Endothelial cell of umbilical vein (primary cell): ENCODE measurements at regions not wholly inside any gene's neighbourhood (a gene's known extent, or its start where the extent isn't known, plus 50 kb on each side); places are given as distances from the start of the nearest gene placed in this dataset.
A peak's percentile ranks its signal among the peaks of the same experiment; 100 is the strongest.

ENCODE experiments used
- BruUV-seq: library from RNA; stranded (reverse); fragments of 400-500 nt; replicated peaks from 2 replicates; lab custom pipeline; 2021; lab: Mats Ljungman, UMichigan
- CTCF ChIA-PET: fragments of 300-600, 350-600 bp; sonication (Branson Sonifier 250); formaldehyde crosslinking; loops from one replicate; lab custom pipeline; 2021; ENCODE audit warnings: antibody characterized with exemption, inconsistent platforms; lab: Charles Lee
- POLR2A ChIA-PET: fragments of 300-600, 350-600 bp; sonication (Branson Sonifier 250); formaldehyde crosslinking; loops from one replicate; lab custom pipeline; 2021; ENCODE audit warnings: antibody characterized with exemption, inconsistent platforms; lab: Charles Lee
- DNase-seq: peaks from one replicate; pipeline ENCODE4 v3.0.0-alpha.2; 2011; ENCODE audit warnings: low read depth, low spot score
- FAIRE-seq: peaks from 2 replicates; lab custom pipeline; 2011; peaks lifted over from hg19 to GRCh38; lab: Jason Lieb, UNC
- H2AFZ ChIP-seq: 2 replicates; pipeline ENCODE4 v1.6.0; 2012; ENCODE audit warnings: low read depth, low read length, control low read depth, inconsistent platforms
- H3K27ac ChIP-seq: 2 replicates; pipeline ENCODE4 v1.5.1; 2011; ENCODE audit warnings: low read depth, mild to moderate bottlenecking, control low read depth, low read length, moderate library complexity; ENCODE audit not compliant: insufficient read depth
- H3K27me3 ChIP-seq, 2 experiments: 2 replicates each; pipeline versions ENCODE4 v1.6.0 to v1.6.1; 2011; ENCODE audit warnings: low read length in 2 of 2, mixed read lengths in 1 of 2; ENCODE audit not compliant: control insufficient read depth in 2 of 2, insufficient read depth in 2 of 2
- H3K36me3 ChIP-seq, 2 experiments: 2 replicates in 1 of 2; 3 replicates in 1 of 2; pipeline ENCODE4 v1.5.1; 2011; ENCODE audit warnings: low read length in 2 of 2, mild to moderate bottlenecking in 1 of 2, moderate library complexity in 1 of 2; ENCODE audit not compliant: control insufficient read depth in 2 of 2, insufficient read depth in 2 of 2; ENCODE audit errors: extremely low read depth in 1 of 2
- H3K4me1 ChIP-seq: 3 replicates; pipeline ENCODE4 v1.5.1; 2011; ENCODE audit warnings: mild to moderate bottlenecking, low read length; ENCODE audit not compliant: control insufficient read depth, insufficient read depth; ENCODE audit errors: extremely low read depth
- H3K4me2 ChIP-seq: 2 replicates; pipeline ENCODE4 v1.6.1; 2011; ENCODE audit warnings: low read length, control low read depth, mixed read lengths; ENCODE audit not compliant: insufficient read depth
- H3K4me3 ChIP-seq, 3 experiments: fragments of 200-600 bp in 1 of 3; sonication (generic), shearing (Covaris generic) in 1 of 3; replicated peaks in 1 of 3; 2 replicates each; pipeline ENCODE4 v1.5.1; 2011 to 2016; ENCODE audit warnings: control low read depth in 3 of 3, low read length in 3 of 3, mild to moderate bottlenecking in 2 of 3, inconsistent platforms in 1 of 3, low read depth in 1 of 3, moderate library complexity in 1 of 3; ENCODE audit not compliant: insufficient read depth in 1 of 3
- H3K79me2 ChIP-seq: 2 replicates; pipeline ENCODE4 v1.6.0; 2012; ENCODE audit warnings: low read length, inconsistent platforms; ENCODE audit not compliant: control insufficient read depth, insufficient read depth
- H3K9ac ChIP-seq: replicated peaks from 2 replicates; pipeline ENCODE3; 2011; ENCODE audit warnings: low read length, control low read depth; ENCODE audit not compliant: insufficient read depth; ENCODE audit errors: extremely low read depth
- H3K9me1 ChIP-seq: replicated peaks from 3 replicates; pipeline ENCODE4 v1.6.0; 2011; ENCODE audit warnings: mild to moderate bottlenecking, low read length; ENCODE audit not compliant: control insufficient read depth, insufficient read depth; ENCODE audit errors: extremely low read depth
- H3K9me3 ChIP-seq: replicated peaks from 2 replicates; pipeline ENCODE4 v1.5.1; 2012; ENCODE audit warnings: low read length, inconsistent platforms; ENCODE audit not compliant: control insufficient read depth, insufficient read depth
- H4K20me1 ChIP-seq: replicated peaks from 2 replicates; pipeline ENCODE3; 2011; ENCODE audit warnings: mild to moderate bottlenecking, low read length; ENCODE audit not compliant: control insufficient read depth, insufficient read depth; ENCODE audit errors: extremely low read depth
- EZH2 ChIP-seq: IDR thresholded peaks from 2 replicates; pipeline ENCODE4 v1.6.1; 2012; ENCODE audit warnings: borderline replicate concordance, low read depth, mild to moderate bottlenecking, moderate library complexity, low read length, inconsistent platforms; ENCODE audit not compliant: severe bottlenecking
- FOS ChIP-seq: IDR thresholded peaks from 2 replicates; pipeline ENCODE4 v1.6.1; 2011; ENCODE audit warnings: mild to moderate bottlenecking, low read length, moderate library complexity, borderline replicate concordance; ENCODE audit not compliant: insufficient read depth
- GATA2 ChIP-seq: IDR thresholded peaks from 2 replicates; pipeline ENCODE4 v1.7.0; 2011; ENCODE audit warnings: low read depth, mild to moderate bottlenecking, moderate library complexity, mixed read lengths, low read length; ENCODE audit not compliant: insufficient read length, insufficient read depth
- JUN ChIP-seq: IDR thresholded peaks from 2 replicates; pipeline ENCODE4 v1.6.1; 2011; ENCODE audit warnings: borderline replicate concordance, low read depth; ENCODE audit not compliant: insufficient read length, insufficient read depth
- MAX ChIP-seq: IDR thresholded peaks from 2 replicates; pipeline ENCODE4 v1.6.1; 2011; ENCODE audit not compliant: insufficient read depth, insufficient read length
- MYC ChIP-seq: IDR thresholded peaks from one replicate; pipeline ENCODE4 v1.6.1; 2011; ENCODE audit warnings: mild to moderate bottlenecking, low read depth, low read length
- POLR2A ChIP-seq: IDR thresholded peaks from 2 replicates; pipeline ENCODE4 v1.6.1; 2012; ENCODE audit warnings: low read depth, mild to moderate bottlenecking, control low read depth, low read length
- POLR2AphosphoS5 ChIP-seq: IDR thresholded peaks from 2 replicates; pipeline ENCODE4 v1.6.1; 2012; ENCODE audit warnings: low read depth, mild to moderate bottlenecking, control low read depth, low read length, moderate library complexity; ENCODE audit not compliant: insufficient read depth
- dilution Hi-C: fragments of 300-500 bp; cut with MboI; formaldehyde crosslinking; loops from one replicate; pipeline ENCODE4 v1.15.0; 2019; ENCODE audit warnings: low sequenced_read_pairs; ENCODE audit not compliant: extremely low pct_ligation_motif_present
- intact Hi-C: fragments of 100-400 bp; cut with micrococcal nuclease; formaldehyde crosslinking; loops from one replicate; pipeline ENCODE4 v1.10.0; 2022
- TF ChIP-seq, protein P1 (sequence below), 2 donors: IDR thresholded peaks; 1 replicate in 1 of 2; 2 replicates in 1 of 2; pipeline ENCODE4 v1.5.1; 2011; ENCODE audit warnings: low read length in 2 of 2, mild to moderate bottlenecking in 2 of 2, moderate library complexity in 2 of 2, control low read depth in 1 of 2, inconsistent platforms in 1 of 2, low read depth in 1 of 2; ENCODE audit not compliant: insufficient read depth in 1 of 2; ENCODE audit errors: extremely low read depth in 1 of 2

DNA sequence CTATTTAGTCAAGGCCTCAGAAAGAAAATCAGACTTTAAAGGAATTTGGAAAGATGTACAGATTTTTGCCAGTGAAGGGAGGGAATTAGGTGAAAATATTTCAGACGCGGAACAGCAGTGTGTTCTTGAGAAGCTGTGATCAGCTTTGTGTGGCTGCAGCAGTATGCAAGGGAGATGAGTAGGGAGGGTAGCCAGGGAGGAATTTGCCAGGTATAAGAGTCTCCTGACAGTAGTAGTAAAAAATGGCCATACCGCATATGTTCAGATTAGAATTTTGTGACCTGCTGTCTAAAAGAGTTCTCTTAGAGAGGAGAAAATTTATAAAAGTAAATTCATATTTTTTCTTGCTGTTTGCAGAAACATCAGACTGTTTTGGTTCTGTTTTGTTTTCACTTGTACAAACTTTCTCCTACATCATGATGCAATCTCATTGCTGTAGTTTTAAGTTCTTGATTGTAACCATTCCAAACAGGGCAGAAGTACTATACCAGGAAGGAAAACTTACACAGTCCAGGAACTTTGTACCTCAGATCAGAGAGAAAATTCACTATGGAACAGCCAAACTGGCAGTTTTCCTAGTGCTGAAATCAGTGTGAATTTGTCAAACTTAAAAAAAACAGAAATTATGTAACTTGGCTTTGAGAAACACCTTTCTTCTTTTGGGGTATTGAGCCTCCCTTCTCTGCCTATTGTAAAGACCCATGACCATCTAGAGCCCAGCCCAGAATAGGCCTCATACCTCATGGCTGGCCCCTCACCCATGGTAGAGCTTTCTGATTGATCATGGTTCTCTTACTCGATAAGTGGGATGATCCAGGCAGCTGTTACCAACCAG lies 78.4 kb upstream of the NR3C1 start:
- intact Hi-C loops (no loop called here), dilution Hi-C loops (no loop called here)
- BruUV-seq, result no TSS peak
- no peaks in the 10 kb centered on the region for H3K9me1 ChIP-seq
- no peaks in the 10 kb centered on the region for H3K9me3 ChIP-seq
- POLR2A ChIA-PET, result no interaction called here
- TF ChIP-seq, protein P1, sequence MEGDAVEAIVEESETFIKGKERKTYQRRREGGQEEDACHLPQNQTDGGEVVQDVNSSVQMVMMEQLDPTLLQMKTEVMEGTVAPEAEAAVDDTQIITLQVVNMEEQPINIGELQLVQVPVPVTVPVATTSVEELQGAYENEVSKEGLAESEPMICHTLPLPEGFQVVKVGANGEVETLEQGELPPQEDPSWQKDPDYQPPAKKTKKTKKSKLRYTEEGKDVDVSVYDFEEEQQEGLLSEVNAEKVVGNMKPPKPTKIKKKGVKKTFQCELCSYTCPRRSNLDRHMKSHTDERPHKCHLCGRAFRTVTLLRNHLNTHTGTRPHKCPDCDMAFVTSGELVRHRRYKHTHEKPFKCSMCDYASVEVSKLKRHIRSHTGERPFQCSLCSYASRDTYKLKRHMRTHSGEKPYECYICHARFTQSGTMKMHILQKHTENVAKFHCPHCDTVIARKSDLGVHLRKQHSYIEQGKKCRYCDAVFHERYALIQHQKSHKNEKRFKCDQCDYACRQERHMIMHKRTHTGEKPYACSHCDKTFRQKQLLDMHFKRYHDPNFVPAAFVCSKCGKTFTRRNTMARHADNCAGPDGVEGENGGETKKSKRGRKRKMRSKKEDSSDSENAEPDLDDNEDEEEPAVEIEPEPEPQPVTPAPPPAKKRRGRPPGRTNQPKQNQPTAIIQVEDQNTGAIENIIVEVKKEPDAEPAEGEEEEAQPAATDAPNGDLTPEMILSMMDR (IDR thresholded peaks at IDR 0.05; ENCODE audit: extremely low read depth in 1 of 2, insufficient read depth in 1 of 2, low read depth in 1 of 2, low read length in 2 of 2), result no peak
- TF ChIP-seq MYC, result no peak
- no peak for TF ChIP-seq EZH2
- no peak for TF ChIP-seq POLR2A
- TF ChIP-seq JUN, result no peak
- no peak for TF ChIP-seq FOS
- TF ChIP-seq GATA2, result no peak
- no peak for TF ChIP-seq MAX
- no peak for TF ChIP-seq POLR2AphosphoS5
- H3K79me2 ChIP-seq, result no peaks in the 10 kb centered on the region
- H3K27me3 ChIP-seq, result no peaks in the 10 kb centered on the region
- no peak overlapping the region for H3K9ac ChIP-seq
- CTCF ChIA-PET, result interaction anchor here (0.7 kb wide), 1 partner anchor 14 kb away, joined by 3 read pairs; no protein-coding TSS in a partner anchor
- no peak overlapping the region for H3K4me2 ChIP-seq
- H3K36me3 ChIP-seq, result no peaks in the 10 kb centered on the region
- no peak overlapping the region for H3K4me3 ChIP-seq
- FAIRE-seq (no peak), DNase-seq (peak; percentile 3)
- H3K27ac ChIP-seq, result no peak overlapping the region
- no peaks in the 10 kb centered on the region for H3K4me1 ChIP-seq
- H4K20me1 ChIP-seq, result no peaks in the 10 kb centered on the region
- H2AFZ ChIP-seq, result no peak overlapping the region
